Stimulated activated CD4-positive, alpha-beta T cell treated with anti-CD3 and anti-CD28 coated beads, Interleukin-4, amount 100 ng/mL, for 4 hours (primary cell): ENCODE measurements at regions not wholly inside any gene's neighbourhood (a gene's known extent, or its start where the extent isn't known, plus 50 kb on each side); places are given as distances from the start of the nearest gene placed in this dataset.

Experiments
- DNase-seq, 2 experiments: peaks; one replicate each; pipeline ENCODE4 v3.0.0-alpha.2; 2020

- no peak for DNase-seq
Measured at GRCh38 chr19:29432677-29433076, 93.1 kb upstream of the VSTM2B start.

- DNase-seq: no peak
Measured at GRCh38 chr19:29436591-29437103, 89.1 kb upstream of the VSTM2B start.

- no peak for DNase-seq
Measured at GRCh38 chr19:29439021-29439420, 86.8 kb upstream of the VSTM2B start.

- no peak for DNase-seq
Measured at GRCh38 chr19:29439688-29440550, 85.9 kb upstream of the VSTM2B start.

GRCh38 chr19:29442094-29442493 is 83.7 kb upstream of the VSTM2B start:
- no peak for DNase-seq

GRCh38 chr19:29442910-29443309 is 82.9 kb upstream of the VSTM2B start:
- DNase-seq: no peak

GRCh38 chr19:29445246-29445645 is 80.5 kb upstream of the VSTM2B start:
- no peak for DNase-seq

GRCh38 chr19:29446361-29446760 is 79.4 kb upstream of the VSTM2B start:
- DNase-seq: no peak

GRCh38 chr19:29448046-29448445 is 77.7 kb upstream of the VSTM2B start:
- no peak for DNase-seq

GRCh38 chr19:29449371-29449770 is 76.4 kb upstream of the VSTM2B start:
- DNase-seq: no peak

GRCh38 chr19:29450306-29450705 is 75.5 kb upstream of the VSTM2B start:
- DNase-seq: no peak

GRCh38 chr19:29450812-29451211 is 75.0 kb upstream of the VSTM2B start:
- DNase-seq: no peak

- no peak for DNase-seq
Measured at GRCh38 chr19:29454109-29454508, 71.7 kb upstream of the VSTM2B start.

- DNase-seq: no peak
Measured at GRCh38 chr19:29457413-29457812, 68.4 kb upstream of the VSTM2B start.

- no peak for DNase-seq
Measured at GRCh38 chr19:29467824-29468401, 57.9 kb upstream of the VSTM2B start.

- DNase-seq: no peak
Measured at GRCh38 chr19:29475469-29475868, 50.3 kb upstream of the VSTM2B start.
